ENCODE measurements at regions not wholly inside any gene's neighbourhood (a gene's known extent, or its start where the extent isn't known, plus 50 kb on each side); places are given as distances from the start of the nearest gene placed in this dataset.

DNA sequence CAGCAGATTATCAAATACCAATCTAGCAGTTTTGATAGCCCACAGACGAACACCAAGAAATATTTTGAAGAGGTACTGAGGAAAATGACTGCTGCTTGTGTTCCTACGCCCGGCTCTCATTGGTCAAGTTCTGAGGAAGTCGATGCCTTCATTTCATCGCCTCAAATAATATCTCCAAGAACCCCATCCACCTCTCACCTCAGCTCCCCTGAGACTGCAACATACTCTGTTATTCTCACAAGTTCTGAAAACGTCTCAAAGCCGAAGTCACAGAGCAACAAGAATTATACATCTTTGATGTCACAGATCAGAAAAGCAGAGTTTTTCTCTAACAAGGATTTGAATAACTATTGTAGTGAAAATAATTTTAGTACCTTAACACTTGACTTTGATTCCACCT, 55.5 kb upstream of the BCAT1 start:
- DNase-seq: no peak

DNA sequence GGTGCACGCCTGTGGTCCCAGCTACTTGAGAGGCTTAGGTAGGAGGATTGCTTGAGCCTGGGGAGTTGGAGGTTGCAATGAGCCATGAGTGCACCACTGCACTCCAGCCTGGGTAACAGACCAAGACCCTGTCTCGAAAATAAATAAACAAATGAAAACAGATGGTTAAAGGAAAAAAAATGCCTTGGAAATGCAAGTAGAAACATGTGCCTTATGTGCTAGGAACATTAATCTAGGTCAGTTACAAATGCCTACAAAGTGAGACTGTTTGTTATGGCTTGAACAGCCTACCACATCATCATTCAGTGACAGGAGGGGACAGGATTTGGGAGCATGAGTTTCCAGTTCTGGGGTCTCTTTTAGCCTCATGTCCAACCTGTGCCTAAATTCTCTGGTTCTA, 52.4 kb upstream of the BCAT1 start:
- no peak for DNase-seq
